Panc1 (cell line): ENCODE measurements at regions not wholly inside any gene's neighbourhood (a gene's known extent, or its start where the extent isn't known, plus 50 kb on each side); places are given as distances from the start of the nearest gene placed in this dataset.
"Not testable (repeated sequence)": the region's sequence is repeated elsewhere in the genome, so short reads cannot be mapped to it uniquely, and the experiment has no call there.

ENCODE experiments used
- ATAC-seq: fragments of 200-7000 bp; cut with Tn5 transposase; 2 replicates; pipeline ENCODE4 v1.9.1; 2020; ENCODE audit warnings: mild to moderate bottlenecking, moderate library complexity
- BruUV-seq: library from RNA; stranded (reverse); fragments of 400-500 nt; replicated peaks from 2 replicates; lab custom pipeline; 2021; lab: Mats Ljungman, UMichigan
- CTCF ChIA-PET: fragments of 300-600 bp; sonication (Branson Sonifier 250); formaldehyde crosslinking; loops from one replicate; lab custom pipeline; 2022; ENCODE audit warnings: antibody characterized with exemption; lab: Charles Lee
- POLR2A ChIA-PET: fragments of 300-600 bp; sonication (Branson Sonifier 250); formaldehyde crosslinking; loops from one replicate; lab custom pipeline; 2022; ENCODE audit warnings: antibody characterized with exemption; lab: Charles Lee
- DNase-seq: peaks from one replicate; pipeline ENCODE4 v3.0.0-alpha.2; 2010; ENCODE audit warnings: low read depth, low spot score
- H3K27ac ChIP-seq: 2 replicates; pipeline ENCODE4 v1.5.1; 2011; ENCODE audit warnings: mild to moderate bottlenecking, low read length, inconsistent platforms
- H3K27me3 ChIP-seq: fragments of 200-500 bp; sonication (Bioruptor generic); 2 replicates; pipeline ENCODE4 v1.6.0; 2014; ENCODE audit warnings: low read length, inconsistent platforms; ENCODE audit not compliant: control insufficient read depth, insufficient read depth
- H3K36me3 ChIP-seq: fragments of 200-500 bp; sonication (Bioruptor generic); 2 replicates; pipeline ENCODE4 v1.5.1; 2014; ENCODE audit warnings: inconsistent platforms, mild to moderate bottlenecking, low read length, moderate library complexity; ENCODE audit not compliant: control insufficient read depth, insufficient read depth
- H3K4me1 ChIP-seq: 2 replicates; pipeline ENCODE4 v1.5.1; 2011; ENCODE audit warnings: inconsistent platforms, mild to moderate bottlenecking, low read length, moderate library complexity; ENCODE audit not compliant: control insufficient read depth, insufficient read depth
- H3K4me3 ChIP-seq, 2 experiments: 2 replicates each; pipeline ENCODE4 v1.5.1; 2011 to 2012; ENCODE audit warnings: low read depth in 2 of 2, low read length in 2 of 2, mild to moderate bottlenecking in 2 of 2, inconsistent platforms in 1 of 2, moderate library complexity in 1 of 2
- H3K9me3 ChIP-seq: fragments of 200-500 bp; sonication (Bioruptor generic); 2 replicates; pipeline ENCODE4 v1.5.1; 2014; ENCODE audit warnings: low read depth, mild to moderate bottlenecking, inconsistent platforms, low read length, moderate library complexity; ENCODE audit not compliant: control insufficient read depth, insufficient read depth
- CTCF ChIP-seq: fragments of 450-650 bp; IDR thresholded peaks from 2 replicates; pipeline ENCODE4 v1.5.1; 2017; ENCODE audit warnings: mild to moderate bottlenecking
- POLR2AphosphoS5 ChIP-seq: IDR thresholded peaks from 2 replicates; pipeline ENCODE4 v1.6.1; 2012; ENCODE audit warnings: mild to moderate bottlenecking, low read depth, low read length, moderate library complexity
- REST ChIP-seq, 2 experiments: IDR thresholded peaks; 2 replicates each; pipeline ENCODE4 v1.6.1; 2011 to 2012; ENCODE audit warnings: low read depth in 2 of 2, control low read depth in 1 of 2, low read length in 1 of 2, mild to moderate bottlenecking in 1 of 2, moderate library complexity in 1 of 2; ENCODE audit not compliant: insufficient read depth in 1 of 2
- SIN3A ChIP-seq: IDR thresholded peaks from 2 replicates; pipeline ENCODE4 v1.6.1; 2012; ENCODE audit warnings: low read depth, mild to moderate bottlenecking, low read length, moderate library complexity, borderline replicate concordance; ENCODE audit not compliant: insufficient read depth
- TCF7L2 ChIP-seq: IDR thresholded peaks from 2 replicates; pipeline ENCODE4 v1.6.1; 2011; ENCODE audit warnings: mild to moderate bottlenecking, low read depth, low read length, inconsistent platforms
- in situ Hi-C: cut with HindIII; loops from 2 replicates; pipeline ENCODE4 v1.10.0; 2016; ENCODE audit warnings: low sequenced_read_pairs, low pct_unique_long_range_greater_than_20kb
- intact Hi-C: fragments of 100-400 bp; cut with micrococcal nuclease; formaldehyde crosslinking; loops from one replicate; pipeline ENCODE4 v1.10.0; 2022; ENCODE audit not compliant: unreplicated experiment

- CTCF ChIA-PET, BruUV-seq, H3K9me3 ChIP-seq, ATAC-seq, H3K36me3 ChIP-seq, intact Hi-C loops, H3K27ac ChIP-seq, in situ Hi-C loops, DNase-seq, H3K4me3 ChIP-seq, H3K27me3 ChIP-seq, H3K4me1 ChIP-seq, POLR2A ChIA-PET: not testable (repeated sequence)
Measured at GRCh38 chr2:242010252-242011166, 141.0 kb downstream of the RTP5 start.

- BruUV-seq: no TSS peak
- H3K9me3 ChIP-seq: no peaks in the 10 kb centered on the region
- H3K36me3 ChIP-seq: no peaks in the 10 kb centered on the region
- intact Hi-C loops: no loop called here
- no peak for TF ChIP-seq REST (IDR thresholded peaks at IDR 0.05; ENCODE audit: insufficient read depth in 1 of 2, low read depth in 2 of 2, low read length in 1 of 2)
- TF ChIP-seq CTCF: no peak
- no peak for TF ChIP-seq POLR2AphosphoS5
- no peak for TF ChIP-seq TCF7L2
- no peak for TF ChIP-seq SIN3A
- ATAC-seq (no peak), DNase-seq (no peak)
- H3K4me3 ChIP-seq: no peak overlapping the region
- CTCF ChIA-PET: no interaction called here
- no peaks in the 10 kb centered on the region for H3K4me1 ChIP-seq
- no peak overlapping the region for H3K27ac ChIP-seq
- no peaks in the 10 kb centered on the region; the same call in 1 of the 2 replicates for H3K27me3 ChIP-seq
- in situ Hi-C loops: no loop called here
- POLR2A ChIA-PET: no interaction called here
Measured at GRCh38 chr2:242011167-242011513, 141.6 kb downstream of the RTP5 start.

GRCh38 chr2:242011516-242011915 lies 142.0 kb downstream of the RTP5 start:
- BruUV-seq: no TSS peak
- Histone ChIP-seq H3K27ac (no peak overlapping the region), H3K36me3 (no peaks in the 10 kb centered on the region), H3K4me1 (no peaks in the 10 kb centered on the region), H3K27me3 (no peaks in the 10 kb centered on the region; the same call in 1 of the 2 replicates), H3K4me3 (no peak overlapping the region), H3K9me3 (no peaks in the 10 kb centered on the region)
- TF ChIP-seq SIN3A (no peak), REST (IDR thresholded peaks at IDR 0.05; ENCODE audit: insufficient read depth in 1 of 2, low read depth in 2 of 2, low read length in 1 of 2) (no peak), CTCF (no peak), POLR2AphosphoS5 (no peak)
- intact Hi-C loops: no loop called here
- ChIA-PET POLR2A (no interaction called here), CTCF (no interaction called here)
- in situ Hi-C loops: no loop called here
- ATAC-seq: no peak
- DNase-seq: no peak
